ENCODE measurements at regions not wholly inside any gene's neighbourhood (a gene's known extent, or its start where the extent isn't known, plus 50 kb on each side); places are given as distances from the start of the nearest gene placed in this dataset.
"Not testable (repeated sequence)": the region's sequence is repeated elsewhere in the genome, so short reads cannot be mapped to it uniquely, and the experiment has no call there.

- no peak for DNase-seq
Measured at GRCh38 chr1:182003953-182004586, 57.4 kb downstream of the ZNF648 start.

DNA sequence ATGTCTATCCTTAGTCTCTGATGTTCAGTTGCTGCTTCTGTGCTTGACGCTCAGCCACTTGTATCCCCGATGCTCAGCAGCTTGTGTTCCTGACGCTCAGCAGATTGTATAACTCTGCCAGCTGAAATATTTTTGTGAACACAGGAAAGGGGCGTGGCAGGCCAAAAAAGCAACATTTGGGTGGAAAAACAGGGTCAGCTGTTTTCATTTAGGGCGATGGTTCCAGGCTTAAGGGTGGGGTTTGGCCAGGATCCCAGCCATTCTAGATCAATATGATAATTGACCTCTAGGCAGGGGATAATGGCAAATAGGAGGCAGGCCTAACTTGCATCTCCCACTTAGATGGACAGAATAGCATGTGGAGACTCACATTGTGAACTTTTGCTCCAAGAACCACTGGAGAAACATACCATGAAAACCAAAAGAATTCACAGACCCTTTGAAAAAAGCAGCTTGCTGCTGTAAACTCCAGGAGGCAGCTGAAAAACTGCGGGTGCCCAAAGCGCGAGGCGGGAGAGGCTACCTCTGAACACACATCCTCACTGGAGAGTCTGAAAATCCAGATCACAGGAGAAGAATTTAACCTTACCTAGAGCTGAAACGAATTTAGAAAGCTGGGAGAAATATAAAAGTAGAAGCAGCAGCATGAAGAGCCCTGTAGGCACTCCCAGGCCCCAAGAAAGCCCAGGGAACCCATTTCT, 58.3 kb downstream of the ZNF648 start:
- no peak for DNase-seq

DNA sequence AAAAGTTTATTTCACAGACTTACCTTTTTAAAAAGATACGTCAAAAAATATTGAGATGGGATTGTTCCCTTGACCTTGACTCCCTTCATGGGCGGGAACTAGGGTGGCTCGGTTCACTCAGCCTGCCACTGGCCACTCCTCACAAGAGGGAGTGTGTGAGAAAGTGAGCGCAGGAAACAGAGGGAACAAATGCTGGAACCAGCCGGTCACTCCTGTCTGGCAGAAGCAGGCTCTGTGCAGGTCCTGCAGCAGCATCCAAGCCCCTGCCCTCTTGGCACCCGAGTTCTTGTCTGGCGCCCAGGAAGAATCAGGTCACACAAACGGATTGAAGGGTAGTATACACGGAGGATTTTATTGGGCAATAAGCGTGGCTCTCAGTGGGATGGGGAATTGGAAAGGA, 58.9 kb downstream of the ZNF648 start:
- DNase-seq, result no peak

GRCh38 chr1:181998858-181999257, 62.7 kb downstream of the ZNF648 start:
- no peak for DNase-seq

DNA sequence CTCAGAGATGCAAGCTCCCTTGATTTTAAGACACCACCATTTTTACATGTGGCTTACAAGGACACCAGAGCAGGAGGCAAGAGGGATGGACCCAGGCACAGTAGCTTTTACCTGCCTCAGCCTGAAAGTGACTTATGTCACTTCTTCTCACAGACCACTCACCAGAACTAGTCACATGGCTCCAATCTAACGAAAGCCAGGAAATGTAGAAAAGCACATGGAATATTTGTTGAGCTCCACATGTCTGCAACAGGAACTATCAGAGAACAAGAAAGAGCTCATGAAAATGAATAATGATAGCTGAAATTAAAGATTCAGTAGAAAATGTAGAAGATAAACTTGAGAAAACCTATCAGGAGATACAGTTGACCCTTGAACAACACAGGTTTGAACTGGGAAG, 69.4 kb downstream of the ZNF648 start:
- no peak for DNase-seq

DNA sequence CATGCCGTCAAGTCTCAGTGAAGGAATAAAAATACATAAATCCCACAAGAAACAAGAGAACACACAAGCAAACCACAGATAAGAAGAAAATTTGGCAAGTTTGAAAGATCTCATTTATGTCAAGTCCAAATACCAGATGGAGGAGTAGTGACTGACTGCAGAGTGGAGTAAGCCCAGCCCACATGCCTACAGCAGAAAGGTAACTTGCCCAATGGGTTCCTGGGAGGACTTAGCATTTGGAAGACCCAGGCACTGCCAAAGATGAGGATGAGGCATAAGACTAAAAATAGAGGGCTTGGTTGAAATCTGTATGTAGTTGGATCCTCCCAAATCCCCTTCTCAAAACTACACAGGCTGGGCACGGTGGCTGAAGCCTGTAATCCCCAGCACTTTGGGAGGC, 70.8 kb downstream of the ZNF648 start:
- no peak for DNase-seq

- DNase-seq, result no peak
Measured at GRCh38 chr1:181989261-181989920, 72.1 kb downstream of the ZNF648 start.

DNA sequence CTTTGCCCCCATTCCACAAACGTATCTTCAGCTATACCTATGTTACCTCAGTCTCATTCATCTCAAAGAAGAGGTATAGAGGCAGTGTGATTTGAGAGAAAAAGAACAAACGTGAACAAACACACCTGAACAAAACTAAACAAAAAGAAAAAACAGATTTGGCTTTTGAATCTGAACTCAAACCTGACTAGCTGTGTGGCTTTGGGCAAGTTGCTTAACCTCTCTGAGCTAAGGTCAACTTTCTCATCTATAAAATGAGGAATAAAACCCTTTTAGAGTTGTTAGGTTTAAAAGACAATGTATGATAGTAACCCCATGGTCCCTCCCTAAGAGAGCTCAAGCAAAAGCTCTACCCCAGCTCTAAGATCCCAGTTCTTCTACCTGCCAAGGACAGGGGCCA, 73.5 kb downstream of the ZNF648 start:
- DNase-seq, result no peak

- no peak for DNase-seq
Measured at GRCh38 chr1:181987334-181987895, 74.1 kb downstream of the ZNF648 start.

DNA sequence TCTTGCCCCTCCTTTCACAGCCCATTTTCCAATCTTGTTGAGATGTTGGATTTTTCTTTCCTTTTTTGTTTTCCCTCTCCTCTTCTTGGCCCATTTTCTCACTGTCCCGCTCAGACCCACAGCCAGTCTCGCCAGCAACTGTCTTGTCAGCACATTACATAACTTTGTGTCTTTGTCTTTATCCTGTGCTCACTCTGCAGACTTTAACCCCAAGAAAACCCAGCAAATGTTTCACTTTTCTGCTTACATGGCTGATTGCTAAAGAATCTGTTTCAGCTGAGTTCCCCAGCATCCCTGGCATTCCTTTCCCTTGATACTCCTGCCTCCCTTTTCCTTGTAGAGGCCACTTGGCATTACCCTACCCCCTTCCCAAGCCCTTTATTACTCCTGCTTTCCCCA, 74.6 kb downstream of the ZNF648 start:
- DNase-seq, result no peak

DNA sequence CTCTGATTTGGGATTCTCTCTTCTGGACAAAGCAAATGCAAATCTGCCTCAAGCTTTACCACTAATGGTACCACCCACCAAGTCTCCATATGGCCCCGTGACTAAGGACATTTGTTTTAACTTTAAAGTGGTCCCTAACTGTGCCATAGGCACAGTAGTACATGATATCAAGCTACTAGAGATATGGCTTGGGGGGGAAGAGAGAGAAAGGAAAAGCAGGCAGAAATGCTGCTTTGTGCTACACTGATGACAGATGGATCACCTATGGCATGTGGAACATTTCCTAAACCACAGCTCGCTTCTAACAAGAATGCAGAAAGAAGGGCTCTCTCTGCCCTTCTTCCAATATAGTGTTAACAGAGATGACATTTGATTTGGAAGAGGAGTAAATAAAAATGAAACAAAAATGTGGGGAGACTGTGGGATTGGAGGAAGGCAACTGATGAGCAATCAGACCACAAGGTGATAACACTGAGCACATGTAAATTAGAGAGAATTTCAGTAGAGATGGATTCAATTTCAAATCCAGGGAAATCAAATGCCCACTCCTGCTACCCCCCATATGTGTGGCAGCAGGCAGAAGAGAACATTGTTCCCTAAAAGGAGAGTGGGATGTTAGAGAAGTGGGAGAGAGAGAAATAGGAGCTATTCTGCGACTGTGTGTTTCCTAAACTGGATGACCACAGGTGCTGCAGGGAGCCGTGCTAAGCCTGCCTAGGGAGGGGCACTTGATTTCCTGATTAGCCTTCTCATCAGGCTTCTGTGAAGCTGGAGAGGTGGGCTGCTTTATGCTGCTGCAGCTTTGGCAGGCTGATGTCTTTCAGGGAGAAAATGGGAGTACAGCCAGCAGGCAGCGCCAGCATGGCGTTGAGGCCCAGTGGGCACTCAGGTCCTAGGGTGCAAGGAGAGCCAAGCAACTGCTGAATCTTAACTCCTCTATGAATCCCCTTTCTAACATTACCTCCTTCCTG, 75.3 kb downstream of the ZNF648 start:
- DNase-seq, result no peak

- no peak for DNase-seq
Measured at GRCh38 chr1:181985281-181985680, 76.2 kb downstream of the ZNF648 start.

DNA sequence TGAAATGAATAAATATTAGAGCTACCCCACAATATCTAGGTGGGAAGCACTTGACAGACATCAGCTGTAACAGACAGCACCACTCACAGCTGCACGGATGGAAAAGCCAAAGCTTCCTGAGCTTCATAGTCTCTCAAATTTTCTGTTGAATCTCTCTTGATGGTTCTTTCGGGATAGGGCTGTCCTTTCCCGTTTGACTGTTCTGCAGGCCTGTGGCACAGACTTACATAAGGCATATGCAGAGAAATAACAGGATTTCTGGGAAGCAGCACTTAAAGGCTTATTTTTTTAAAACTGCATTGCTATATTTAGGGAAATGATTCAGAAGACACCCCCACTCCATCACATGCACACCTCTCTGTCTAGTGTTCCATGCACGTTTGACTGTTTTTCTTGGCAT, 77.5 kb downstream of the ZNF648 start:
- DNase-seq, result no peak

DNA sequence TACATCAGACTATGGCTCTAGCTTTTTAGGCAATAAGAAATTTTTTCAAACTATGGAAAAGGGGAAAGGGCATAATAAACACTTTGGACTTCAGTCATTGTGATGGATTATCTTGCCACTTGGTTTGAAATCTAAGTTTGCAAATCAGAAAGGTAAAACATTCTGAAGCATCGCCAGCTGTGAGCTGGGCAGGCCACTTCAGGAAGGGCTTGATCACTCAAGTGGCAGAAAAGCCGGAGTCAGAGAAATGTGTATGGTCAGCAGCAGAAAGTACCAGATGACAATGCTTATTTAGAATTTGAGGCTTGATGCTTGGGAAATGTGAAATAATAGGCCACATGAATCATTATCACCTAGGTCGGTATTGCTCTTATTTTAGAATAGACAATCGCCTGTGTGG, 79.7 kb downstream of the ZNF648 start:
- no peak for DNase-seq

DNA sequence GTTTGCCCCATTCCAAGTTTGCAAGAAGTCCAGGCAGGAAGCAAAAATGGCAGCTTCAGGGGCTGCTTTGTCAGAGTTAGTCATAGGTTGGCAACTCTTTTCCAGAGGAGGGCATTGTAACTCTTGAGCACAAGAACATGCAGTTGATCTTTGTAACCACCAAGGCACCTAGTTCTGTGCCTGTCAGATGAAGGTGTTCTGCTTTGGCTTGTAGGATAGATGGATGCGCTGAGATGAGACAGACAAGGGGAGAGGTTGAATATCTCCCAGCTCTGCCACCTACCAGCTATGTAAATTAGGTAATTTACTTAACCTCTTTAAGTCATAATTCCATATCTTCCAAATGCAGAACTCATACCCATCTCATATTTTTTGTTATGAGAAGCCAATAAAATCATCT, 89.3 kb downstream of the ZNF648 start:
- DNase-seq, result no peak

DNA sequence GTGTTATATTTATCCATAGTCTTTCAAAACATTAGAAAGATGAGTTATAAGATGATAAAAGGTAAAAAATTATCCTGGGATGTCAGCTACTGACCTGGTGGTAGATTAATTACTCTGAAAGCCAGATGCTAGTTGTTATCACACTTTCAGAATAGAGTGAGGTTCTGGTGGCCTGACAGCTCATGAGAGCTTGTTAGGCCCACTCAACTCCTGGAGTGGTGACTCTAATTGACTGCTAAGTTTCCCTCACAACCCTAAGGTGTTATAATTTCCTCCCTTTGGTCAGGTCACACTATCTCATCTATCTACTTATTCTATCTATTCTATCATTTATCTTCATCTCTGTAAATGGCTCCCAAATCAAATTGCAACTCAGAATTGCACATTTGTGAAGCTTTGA, 90.1 kb downstream of the ZNF648 start:
- no peak for DNase-seq

- no peak for DNase-seq
Measured at GRCh38 chr1:181969902-181970301, 91.6 kb downstream of the ZNF648 start.

DNA sequence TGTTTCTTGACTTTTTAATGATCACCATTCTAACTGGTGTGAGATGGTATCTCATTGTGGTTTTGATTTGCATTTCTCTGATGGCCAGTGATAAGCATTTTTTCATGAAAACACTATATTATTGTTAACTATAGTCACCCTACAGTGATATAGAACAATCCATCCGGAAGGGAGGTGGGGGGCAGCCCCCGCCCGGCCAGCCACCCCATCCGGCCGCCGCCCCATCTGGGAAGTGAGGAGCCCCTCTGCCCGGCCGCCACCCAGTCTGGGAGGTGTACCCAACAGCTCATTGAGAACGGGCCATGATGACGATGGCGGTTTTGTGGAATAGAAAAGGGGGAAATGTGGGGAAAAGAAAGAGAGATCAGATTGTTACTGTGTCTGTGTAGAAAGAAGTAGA, 106.8 kb downstream of the ZNF648 start:
- not testable (repeated sequence) for DNase-seq

GRCh38 chr1:181954178-181954577, 107.3 kb downstream of the ZNF648 start:
- DNase-seq, result not testable (repeated sequence)

GRCh38 chr1:181953596-181953995, 107.9 kb downstream of the ZNF648 start:
- no peak for DNase-seq

- DNase-seq, result no peak
Measured at GRCh38 chr1:181951213-181951612, 110.3 kb downstream of the ZNF648 start.

DNA sequence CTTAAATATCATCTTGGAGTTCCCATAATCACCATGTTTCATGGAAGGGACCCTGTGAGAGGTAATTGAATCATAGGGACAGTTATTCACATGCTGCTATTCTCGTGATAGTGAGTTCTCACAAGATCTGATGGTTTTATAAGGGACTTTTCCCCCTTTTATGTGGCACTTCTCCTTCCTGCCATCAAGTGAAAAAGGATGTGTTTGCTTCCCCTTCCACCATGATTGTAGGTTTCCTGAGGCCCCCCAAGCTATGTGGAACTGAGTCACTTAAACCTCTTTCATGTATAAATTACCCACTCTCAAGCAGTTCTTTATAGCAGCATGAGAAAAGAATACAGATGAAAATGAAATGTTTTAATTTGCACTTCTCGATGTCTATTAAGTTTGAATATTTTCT, 112.0 kb downstream of the ZNF648 start:
- DNase-seq, result no peak

DNA sequence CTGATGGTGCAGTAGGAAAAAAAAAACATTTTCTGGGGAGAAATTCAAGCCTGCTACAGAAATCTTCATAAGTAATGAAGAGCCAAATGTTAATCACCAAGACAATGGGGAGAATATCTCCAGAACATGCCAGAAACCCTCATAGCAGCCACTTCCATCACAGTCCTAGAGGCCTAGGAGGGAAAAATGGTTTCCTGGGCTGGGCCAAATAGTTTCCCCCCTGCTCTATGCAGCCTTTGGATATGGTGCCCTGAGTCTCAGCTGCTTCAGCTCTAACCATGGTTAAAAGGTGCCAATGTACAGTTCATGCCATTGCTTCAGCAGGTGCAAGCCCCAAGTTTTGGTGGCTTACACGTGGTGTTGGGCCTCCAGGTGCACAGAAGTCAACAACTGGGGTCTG, 113.1 kb downstream of the ZNF648 start:
- no peak for DNase-seq

Data from NCI-H1048 (cell line).